CD4-positive, CD25-positive, alpha-beta regulatory T cell (primary cell): ENCODE measurements at regions not wholly inside any gene's neighbourhood (a gene's known extent, or its start where the extent isn't known, plus 50 kb on each side); places are given as distances from the start of the nearest gene placed in this dataset.

Experiments
- ATAC-seq, 2 donors: fragments of 150-1000 bp; cut with Tn5 transposase; one replicate each; pipeline ENCODE4 v1.10.0; 2021; ENCODE audit warnings: low read depth in 2 of 2, moderate number of reproducible peaks in 2 of 2, moderate library complexity in 1 of 2
- DNase-seq, 3 donors: peaks; one replicate each; pipeline versions ENCODE4 v3.0.0 to v3.0.0-alpha.2; 2012 to 2022; ENCODE audit warnings: mixed read lengths in 1 of 3
- H3K27ac ChIP-seq: one replicate; pipeline ENCODE4 v1.7.0; 2013; ENCODE audit warnings: mild to moderate bottlenecking, low read length; ENCODE audit not compliant: insufficient read depth, poor library complexity, severe bottlenecking
- H3K27me3 ChIP-seq: one replicate; pipeline ENCODE4 v1.7.0; 2013; ENCODE audit warnings: low read length; ENCODE audit not compliant: control insufficient read depth, insufficient read depth
- H3K36me3 ChIP-seq: one replicate; pipeline ENCODE4 v1.7.0; 2013; ENCODE audit warnings: mild to moderate bottlenecking, low read length, moderate library complexity; ENCODE audit not compliant: control insufficient read depth, insufficient read depth
- H3K4me1 ChIP-seq: 2 replicates; pipeline ENCODE4 v1.7.0; 2013; ENCODE audit warnings: mild to moderate bottlenecking, low read length; ENCODE audit not compliant: insufficient read depth, control insufficient read depth, poor library complexity, severe bottlenecking
- H3K4me3 ChIP-seq: one replicate; pipeline ENCODE4 v1.7.0; 2013; ENCODE audit warnings: low read depth, mild to moderate bottlenecking, low read length, moderate library complexity
- H3K9me3 ChIP-seq, 2 experiments: 1 replicate in 1 of 2; 2 replicates in 1 of 2; pipeline ENCODE4 v1.7.0; 2013; ENCODE audit warnings: low read length in 2 of 2, mild to moderate bottlenecking in 1 of 2, moderate library complexity in 1 of 2; ENCODE audit not compliant: control insufficient read depth in 2 of 2
- H3K27ac Mint-ChIP-seq, 3 donors: one replicate each; pipeline ENCODE4 v1.8.0; 2020 to 2022; ENCODE audit warnings: mild to moderate bottlenecking in 3 of 3, mixed read lengths in 3 of 3, moderate library complexity in 2 of 3
- H3K27me3 Mint-ChIP-seq: one replicate; pipeline ENCODE4 v1.8.0; 2022; ENCODE audit warnings: mild to moderate bottlenecking, mixed read lengths
- H3K36me3 Mint-ChIP-seq: one replicate; pipeline ENCODE4 v1.8.0; 2020; ENCODE audit warnings: mixed read lengths
- H3K4me1 Mint-ChIP-seq, 4 donors: one replicate each; pipeline ENCODE4 v1.8.0; 2020 to 2022; ENCODE audit warnings: mixed read lengths in 4 of 4, mild to moderate bottlenecking in 1 of 4
- H3K4me3 Mint-ChIP-seq, 4 donors: one replicate each; pipeline ENCODE4 v1.8.0; 2020 to 2022; ENCODE audit warnings: mild to moderate bottlenecking in 4 of 4, mixed read lengths in 4 of 4, moderate library complexity in 3 of 4
- H3K9me3 Mint-ChIP-seq, 7 donors: one replicate each; pipeline ENCODE4 v1.8.0; 2020 to 2022; ENCODE audit warnings: mixed read lengths in 7 of 7, mild to moderate bottlenecking in 3 of 7, moderate library complexity in 2 of 7

- Histone ChIP-seq H3K36me3 (no peaks in the 10 kb centered on the region), H3K27me3 (peaks cover 2% of the 10 kb centered on the region), H3K27ac (no peak overlapping the region), H3K9me3 (no peaks in the 10 kb centered on the region), H3K4me1 (no peaks in the 10 kb centered on the region), H3K4me3 (no peak overlapping the region)
- ATAC-seq: no peak
- H3K27me3 Mint-ChIP-seq: peaks cover 15% of the 10 kb centered on the region
- DNase-seq: no peak
- H3K36me3 Mint-ChIP-seq: no peaks in the 10 kb centered on the region
- H3K27ac Mint-ChIP-seq: no peak overlapping the region
- no peaks in the 10 kb centered on the region for H3K4me1 Mint-ChIP-seq
- no peak overlapping the region for H3K4me3 Mint-ChIP-seq
- no peaks in the 10 kb centered on the region for H3K9me3 Mint-ChIP-seq
Observed at GRCh38 chr13:50401721-50402465, 386.6 kb downstream of the KCNRG start.

GRCh38 chr13:50403311-50403710 is 388.1 kb downstream of the KCNRG start:
- no peak for ATAC-seq
- Histone ChIP-seq H3K4me3 (no peak overlapping the region), H3K4me1 (no peaks in the 10 kb centered on the region), H3K9me3 (no peaks in the 10 kb centered on the region), H3K36me3 (no peaks in the 10 kb centered on the region), H3K27me3 (peaks cover 2% of the 10 kb centered on the region), H3K27ac (no peak overlapping the region)
- Mint-ChIP-seq H3K36me3 (no peaks in the 10 kb centered on the region), H3K4me1 (no peaks in the 10 kb centered on the region), H3K9me3 (no peaks in the 10 kb centered on the region), H3K4me3 (no peak overlapping the region), H3K27me3 (peaks cover 18% of the 10 kb centered on the region), H3K27ac (no peak overlapping the region)
- no peak for DNase-seq

GRCh38 chr13:50404116-50404515 is 388.9 kb downstream of the KCNRG start:
- peaks cover 11% of the 10 kb centered on the region for H3K27me3 Mint-ChIP-seq
- no peak overlapping the region for H3K27ac Mint-ChIP-seq

GRCh38 chr13:50404769-50405168 is 389.5 kb downstream of the KCNRG start:
- H3K4me3 ChIP-seq: no peak overlapping the region
- Mint-ChIP-seq H3K27ac (no peak overlapping the region), H3K4me3 (no peak overlapping the region), H3K9me3 (no peaks in the 10 kb centered on the region), H3K27me3 (peaks cover 11% of the 10 kb centered on the region), H3K4me1 (peaks cover 0 to 4% (median 0%) of the 10 kb centered on the region in 4 donors), H3K36me3 (no peaks in the 10 kb centered on the region)
- no peaks in the 10 kb centered on the region for H3K4me1 ChIP-seq
- no peak for DNase-seq
- H3K36me3 ChIP-seq: no peaks in the 10 kb centered on the region
- no peaks in the 10 kb centered on the region for H3K9me3 ChIP-seq
- no peak overlapping the region for H3K27ac ChIP-seq
- no peak for ATAC-seq
- H3K27me3 ChIP-seq: peaks cover 2% of the 10 kb centered on the region

More at GRCh38 chr13:50404116-50404515, 388.9 kb downstream of the KCNRG start:
- peaks cover 2% of the 10 kb centered on the region for H3K27me3 ChIP-seq
- no peaks in the 10 kb centered on the region for H3K9me3 ChIP-seq
- no peak overlapping the region for H3K4me3 ChIP-seq
- DNase-seq (no peak), ATAC-seq (no peak)
- Mint-ChIP-seq H3K36me3 (no peaks in the 10 kb centered on the region), H3K4me1 (peaks cover 0 to 1% (median 0%) of the 10 kb centered on the region in 4 donors), H3K4me3 (no peak overlapping the region), H3K9me3 (no peaks in the 10 kb centered on the region)
- no peaks in the 10 kb centered on the region for H3K36me3 ChIP-seq
- no peak overlapping the region for H3K27ac ChIP-seq
- no peaks in the 10 kb centered on the region for H3K4me1 ChIP-seq

GRCh38 chr13:50406831-50407230 is 391.6 kb downstream of the KCNRG start:
- ATAC-seq (no peak), DNase-seq (no peak)
- Histone ChIP-seq H3K27ac (no peak overlapping the region), H3K4me3 (no peak overlapping the region), H3K9me3 (no peaks in the 10 kb centered on the region), H3K36me3 (no peaks in the 10 kb centered on the region), H3K27me3 (peaks cover 2% of the 10 kb centered on the region), H3K4me1 (no peaks in the 10 kb centered on the region)
- H3K36me3 Mint-ChIP-seq: no peaks in the 10 kb centered on the region
- no peaks in the 10 kb centered on the region for H3K9me3 Mint-ChIP-seq
- H3K4me1 Mint-ChIP-seq: peaks cover 0 to 4% (median 0%) of the 10 kb centered on the region in 4 donors
- H3K4me3 Mint-ChIP-seq: no peak overlapping the region
- peaks cover 11% of the 10 kb centered on the region for H3K27me3 Mint-ChIP-seq
- H3K27ac Mint-ChIP-seq: no peak overlapping the region

- Histone ChIP-seq H3K27me3 (peaks cover 2% of the 10 kb centered on the region), H3K9me3 (no peaks in the 10 kb centered on the region), H3K4me3 (no peak overlapping the region), H3K4me1 (no peaks in the 10 kb centered on the region), H3K36me3 (no peaks in the 10 kb centered on the region), H3K27ac (no peak overlapping the region)
- Mint-ChIP-seq H3K27ac (no peak overlapping the region), H3K9me3 (no peaks in the 10 kb centered on the region), H3K4me1 (peaks cover 0 to 4% (median 0%) of the 10 kb centered on the region in 4 donors), H3K4me3 (no peak overlapping the region), H3K36me3 (no peaks in the 10 kb centered on the region), H3K27me3 (peaks cover 11% of the 10 kb centered on the region)
- ATAC-seq: no peak
- DNase-seq: no peak
Observed at GRCh38 chr13:50408068-50408467, 392.8 kb downstream of the KCNRG start.

GRCh38 chr13:50409220-50409619 is 394.0 kb downstream of the KCNRG start:
- Mint-ChIP-seq H3K4me1 (peaks cover 0 to 4% (median 0%) of the 10 kb centered on the region in 4 donors), H3K9me3 (no peaks in the 10 kb centered on the region), H3K36me3 (peaks cover 1% of the 10 kb centered on the region), H3K27me3 (peaks cover 16% of the 10 kb centered on the region), H3K4me3 (peak overlapping the region in 1 of 4 donors; percentile 24), H3K27ac (peak overlapping the region in 1 of 3 donors; percentile 26)
- Histone ChIP-seq H3K4me3 (no peak overlapping the region), H3K27me3 (peaks cover 2% of the 10 kb centered on the region), H3K9me3 (no peaks in the 10 kb centered on the region), H3K27ac (no peak overlapping the region), H3K4me1 (no peaks in the 10 kb centered on the region), H3K36me3 (no peaks in the 10 kb centered on the region)
- ATAC-seq (no peak), DNase-seq (no peak)
